Liver (tissue), 8 donors: ENCODE measurements at regions not wholly inside any gene's neighbourhood (a gene's known extent, or its start where the extent isn't known, plus 50 kb on each side); places are given as distances from the start of the nearest gene placed in this dataset.
"Not testable (repeated sequence)": the region's sequence is repeated elsewhere in the genome, so short reads cannot be mapped to it uniquely, and the experiment has no call there.

Experiments used
- DNase-seq: peaks from one replicate; pipeline ENCODE4 v3.0.0-alpha.2; 2017; ENCODE audit warnings: low spot score
- H3K27ac ChIP-seq, 2 donors: one replicate each; pipeline ENCODE4 v1.7.0; 2013; ENCODE audit warnings: inconsistent platforms in 2 of 2, low read length in 2 of 2, control low read depth in 1 of 2, low read depth in 1 of 2, mild to moderate bottlenecking in 1 of 2
- H3K27me3 ChIP-seq, 4 donors: one replicate each; pipeline versions ENCODE4 v1.6.1 to v1.7.0; 2013; ENCODE audit warnings: low read length in 3 of 4, inconsistent platforms in 1 of 4, mild to moderate bottlenecking in 1 of 4, moderate library complexity in 1 of 4; ENCODE audit not compliant: control insufficient read depth in 4 of 4, insufficient read depth in 4 of 4
- H3K36me3 ChIP-seq, 4 donors: one replicate each; pipeline versions ENCODE4 v1.6.1 to v1.7.0; 2013; ENCODE audit warnings: low read length in 3 of 4, mild to moderate bottlenecking in 3 of 4, low read depth in 1 of 4, moderate library complexity in 1 of 4; ENCODE audit not compliant: control insufficient read depth in 4 of 4, insufficient read depth in 3 of 4
- H3K4me1 ChIP-seq, 4 donors: one replicate each; pipeline versions ENCODE4 v1.6.1 to v1.7.0; 2013; ENCODE audit warnings: low read length in 3 of 4, mild to moderate bottlenecking in 3 of 4, moderate library complexity in 1 of 4; ENCODE audit not compliant: control insufficient read depth in 4 of 4, insufficient read depth in 4 of 4
- H3K4me3 ChIP-seq, 3 donors: one replicate each; pipeline versions ENCODE4 v1.6.1 to v1.7.0; 2013; ENCODE audit warnings: low read length in 3 of 3, control low read depth in 1 of 3, low read depth in 1 of 3, mild to moderate bottlenecking in 1 of 3
- H3K9ac ChIP-seq, 2 donors: one replicate each; pipeline ENCODE4 v1.7.0; 2013; ENCODE audit warnings: low read length in 2 of 2, mild to moderate bottlenecking in 2 of 2, moderate library complexity in 2 of 2, control low read depth in 1 of 2, low read depth in 1 of 2
- H3K9me3 ChIP-seq, 4 donors: one replicate each; pipeline versions ENCODE4 v1.6.1 to v1.7.0; 2013; ENCODE audit warnings: low read length in 3 of 4; ENCODE audit not compliant: control insufficient read depth in 4 of 4
- ATF3 ChIP-seq: IDR thresholded peaks from 2 replicates; pipeline ENCODE4 v1.6.1; 2016; ENCODE audit warnings: antibody characterized with exemption
- EGR1 ChIP-seq, 2 donors: IDR thresholded peaks; 2 replicates each; pipeline ENCODE4 v1.6.1; 2016 to 2018; ENCODE audit warnings: antibody characterized with exemption in 2 of 2, low read depth in 2 of 2
- HNF4G ChIP-seq: IDR thresholded peaks from 2 replicates; pipeline ENCODE4 v1.6.1; 2016; ENCODE audit warnings: antibody characterized with exemption
- NR2F2 ChIP-seq: IDR thresholded peaks from 2 replicates; pipeline ENCODE4 v1.6.1; 2016; ENCODE audit warnings: antibody characterized with exemption
- RAD21 ChIP-seq, 2 donors: IDR thresholded peaks; 2 replicates each; pipeline ENCODE4 v1.6.1; 2016; ENCODE audit warnings: antibody characterized with exemption in 2 of 2, mild to moderate bottlenecking in 2 of 2
- RXRA ChIP-seq, 2 donors: IDR thresholded peaks; 2 replicates each; pipeline ENCODE4 v1.6.1; 2017 to 2018; ENCODE audit warnings: antibody characterized with exemption in 2 of 2, mild to moderate bottlenecking in 1 of 2
- TAF1 ChIP-seq: conservative IDR thresholded peaks from 2 replicates; pipeline ENCODE4 v1.6.1; 2016; ENCODE audit warnings: antibody characterized with exemption, mild to moderate bottlenecking
- YY1 ChIP-seq: IDR thresholded peaks from 2 replicates; pipeline ENCODE4 v1.6.1; 2016; ENCODE audit warnings: antibody characterized with exemption, mild to moderate bottlenecking
- WGBS: extraction: QIAGEN DNeasy Blood & Tissue Kit; methylation state at CpG from one replicate; pipeline ENCODE4 v1.1.7; 2013; 5-methylcytosine and 5-hydroxymethylcytosine counted together
- TF ChIP-seq, protein P1 (sequence below): IDR thresholded peaks from 2 replicates; pipeline ENCODE4 v1.6.1; 2016; ENCODE audit warnings: antibody characterized with exemption
- TF ChIP-seq, protein P2 (sequence below): IDR thresholded peaks from 2 replicates; pipeline ENCODE4 v1.6.1; 2016; ENCODE audit warnings: antibody characterized with exemption, mild to moderate bottlenecking
- TF ChIP-seq, protein P3 (sequence below): fragments of 150-350 bp; IDR thresholded peaks from 2 replicates; pipeline ENCODE4 v1.5.1; 2017; ENCODE audit warnings: improper control_type of control experiment, low read depth, low read length; ENCODE audit not compliant: missing input control
- donor health status: healthy.
- donor health status: healthy.
- donor health status: healthy.
- donor health status: healthy.
- donor health status: healthy.

DNA sequence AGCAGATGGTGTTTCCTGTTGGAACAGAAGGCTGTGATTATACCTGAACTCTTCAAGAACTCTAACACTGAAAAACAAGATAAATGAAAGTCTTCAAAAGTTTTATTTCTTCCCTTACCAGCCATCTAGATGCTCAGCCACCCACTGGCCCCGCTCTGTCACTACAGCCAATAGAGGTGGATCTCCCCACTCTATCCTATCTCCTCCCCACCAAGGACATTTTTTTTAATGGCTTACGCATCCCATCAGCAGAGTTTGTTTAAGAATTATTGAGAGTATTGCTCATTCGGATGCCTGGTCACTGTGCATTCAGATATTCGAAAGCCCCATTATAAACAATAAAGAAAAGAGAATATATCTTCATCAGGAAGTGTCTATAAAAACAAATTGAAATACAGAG is 159.4 kb downstream of the RASEF start:
- H3K9ac ChIP-seq: no peak overlapping the region
- H3K27me3 ChIP-seq: no peaks in the 10 kb centered on the region
- 86% methylated on average over 4 of the region's 4 CpGs for WGBS
- no peak for DNase-seq
- no peaks in the 10 kb centered on the region for H3K36me3 ChIP-seq
- no peak overlapping the region for H3K27ac ChIP-seq
- H3K4me1 ChIP-seq: no peaks in the 10 kb centered on the region
- no peak overlapping the region for H3K4me3 ChIP-seq
- TF ChIP-seq RAD21 (IDR thresholded peaks at IDR 0.05) (no peak), TAF1 (no peak), EGR1 (IDR thresholded peaks at IDR 0.05; ENCODE audit: low read depth in 2 of 2) (no peak), HNF4G (no peak), YY1 (no peak), ATF3 (no peak)
- TF ChIP-seq, protein P1, sequence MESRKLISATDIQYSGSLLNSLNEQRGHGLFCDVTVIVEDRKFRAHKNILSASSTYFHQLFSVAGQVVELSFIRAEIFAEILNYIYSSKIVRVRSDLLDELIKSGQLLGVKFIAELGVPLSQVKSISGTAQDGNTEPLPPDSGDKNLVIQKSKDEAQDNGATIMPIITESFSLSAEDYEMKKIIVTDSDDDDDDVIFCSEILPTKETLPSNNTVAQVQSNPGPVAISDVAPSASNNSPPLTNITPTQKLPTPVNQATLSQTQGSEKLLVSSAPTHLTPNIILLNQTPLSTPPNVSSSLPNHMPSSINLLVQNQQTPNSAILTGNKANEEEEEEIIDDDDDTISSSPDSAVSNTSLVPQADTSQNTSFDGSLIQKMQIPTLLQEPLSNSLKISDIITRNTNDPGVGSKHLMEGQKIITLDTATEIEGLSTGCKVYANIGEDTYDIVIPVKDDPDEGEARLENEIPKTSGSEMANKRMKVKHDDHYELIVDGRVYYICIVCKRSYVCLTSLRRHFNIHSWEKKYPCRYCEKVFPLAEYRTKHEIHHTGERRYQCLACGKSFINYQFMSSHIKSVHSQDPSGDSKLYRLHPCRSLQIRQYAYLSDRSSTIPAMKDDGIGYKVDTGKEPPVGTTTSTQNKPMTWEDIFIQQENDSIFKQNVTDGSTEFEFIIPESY: no peak
- no peaks in the 10 kb centered on the region for H3K9me3 ChIP-seq

DNA sequence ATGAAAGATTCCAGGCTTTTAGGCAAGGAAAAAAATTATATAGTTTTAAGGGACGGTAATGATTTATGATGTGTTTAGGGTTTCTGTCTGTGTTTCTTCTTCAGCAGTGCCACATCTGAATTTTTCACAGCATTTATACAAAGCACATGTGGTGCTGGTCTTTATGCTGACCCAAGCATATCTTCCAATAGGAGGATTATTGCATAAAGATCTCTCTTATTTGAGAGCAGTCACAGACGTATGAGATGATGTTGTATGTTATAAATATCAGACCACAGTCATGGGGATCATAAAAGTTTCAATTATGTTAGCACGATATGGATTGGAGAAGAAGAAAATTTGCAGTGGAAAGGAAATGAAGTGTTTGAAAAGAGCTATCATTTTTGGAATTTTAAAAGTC is 150.9 kb downstream of the RASEF start:
- TF ChIP-seq HNF4G: no peak
- no peak for TF ChIP-seq RXRA (IDR thresholded peaks at IDR 0.05)
- no peaks in the 10 kb centered on the region for H3K4me1 ChIP-seq
- no peak overlapping the region for H3K9ac ChIP-seq
- no peaks in the 10 kb centered on the region for H3K27me3 ChIP-seq
- no peak overlapping the region for H3K4me3 ChIP-seq
- DNase-seq: no peak
- peaks cover 0 to 6% (median 2%) of the 10 kb centered on the region in 4 donors for H3K9me3 ChIP-seq
- H3K36me3 ChIP-seq: no peaks in the 10 kb centered on the region
- WGBS: 67% methylated on average over 3 of the region's 3 CpGs
- no peak overlapping the region for H3K27ac ChIP-seq

DNA sequence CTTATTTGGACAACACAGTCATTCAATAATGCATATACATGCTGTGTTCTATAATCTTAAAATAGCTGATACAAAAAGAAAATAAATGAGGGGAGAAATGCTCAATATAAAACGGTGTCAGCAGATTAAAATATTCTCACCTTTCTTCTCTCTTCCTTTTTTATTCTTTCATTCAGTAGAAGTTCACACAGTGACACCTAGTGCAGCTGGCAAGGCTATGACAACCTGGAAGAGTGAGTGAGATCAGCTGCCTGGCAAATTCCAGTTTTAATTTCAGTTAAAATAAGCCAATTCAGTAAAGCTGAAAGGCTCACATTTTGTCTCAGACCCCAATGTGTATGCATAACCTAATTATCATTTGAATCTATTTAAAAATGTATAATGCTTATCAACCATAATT is 150.3 kb downstream of the RASEF start:
- DNase-seq: no peak
- no peak overlapping the region for H3K4me3 ChIP-seq
- no peak overlapping the region for H3K9ac ChIP-seq
- no peaks in the 10 kb centered on the region for H3K27me3 ChIP-seq
- TF ChIP-seq NR2F2: no peak
- TF ChIP-seq, protein P2, sequence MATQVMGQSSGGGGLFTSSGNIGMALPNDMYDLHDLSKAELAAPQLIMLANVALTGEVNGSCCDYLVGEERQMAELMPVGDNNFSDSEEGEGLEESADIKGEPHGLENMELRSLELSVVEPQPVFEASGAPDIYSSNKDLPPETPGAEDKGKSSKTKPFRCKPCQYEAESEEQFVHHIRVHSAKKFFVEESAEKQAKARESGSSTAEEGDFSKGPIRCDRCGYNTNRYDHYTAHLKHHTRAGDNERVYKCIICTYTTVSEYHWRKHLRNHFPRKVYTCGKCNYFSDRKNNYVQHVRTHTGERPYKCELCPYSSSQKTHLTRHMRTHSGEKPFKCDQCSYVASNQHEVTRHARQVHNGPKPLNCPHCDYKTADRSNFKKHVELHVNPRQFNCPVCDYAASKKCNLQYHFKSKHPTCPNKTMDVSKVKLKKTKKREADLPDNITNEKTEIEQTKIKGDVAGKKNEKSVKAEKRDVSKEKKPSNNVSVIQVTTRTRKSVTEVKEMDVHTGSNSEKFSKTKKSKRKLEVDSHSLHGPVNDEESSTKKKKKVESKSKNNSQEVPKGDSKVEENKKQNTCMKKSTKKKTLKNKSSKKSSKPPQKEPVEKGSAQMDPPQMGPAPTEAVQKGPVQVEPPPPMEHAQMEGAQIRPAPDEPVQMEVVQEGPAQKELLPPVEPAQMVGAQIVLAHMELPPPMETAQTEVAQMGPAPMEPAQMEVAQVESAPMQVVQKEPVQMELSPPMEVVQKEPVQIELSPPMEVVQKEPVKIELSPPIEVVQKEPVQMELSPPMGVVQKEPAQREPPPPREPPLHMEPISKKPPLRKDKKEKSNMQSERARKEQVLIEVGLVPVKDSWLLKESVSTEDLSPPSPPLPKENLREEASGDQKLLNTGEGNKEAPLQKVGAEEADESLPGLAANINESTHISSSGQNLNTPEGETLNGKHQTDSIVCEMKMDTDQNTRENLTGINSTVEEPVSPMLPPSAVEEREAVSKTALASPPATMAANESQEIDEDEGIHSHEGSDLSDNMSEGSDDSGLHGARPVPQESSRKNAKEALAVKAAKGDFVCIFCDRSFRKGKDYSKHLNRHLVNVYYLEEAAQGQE: no peak
- TF ChIP-seq HNF4G: no peak
- no peak for TF ChIP-seq RXRA (IDR thresholded peaks at IDR 0.05)
- TF ChIP-seq, protein P3, sequence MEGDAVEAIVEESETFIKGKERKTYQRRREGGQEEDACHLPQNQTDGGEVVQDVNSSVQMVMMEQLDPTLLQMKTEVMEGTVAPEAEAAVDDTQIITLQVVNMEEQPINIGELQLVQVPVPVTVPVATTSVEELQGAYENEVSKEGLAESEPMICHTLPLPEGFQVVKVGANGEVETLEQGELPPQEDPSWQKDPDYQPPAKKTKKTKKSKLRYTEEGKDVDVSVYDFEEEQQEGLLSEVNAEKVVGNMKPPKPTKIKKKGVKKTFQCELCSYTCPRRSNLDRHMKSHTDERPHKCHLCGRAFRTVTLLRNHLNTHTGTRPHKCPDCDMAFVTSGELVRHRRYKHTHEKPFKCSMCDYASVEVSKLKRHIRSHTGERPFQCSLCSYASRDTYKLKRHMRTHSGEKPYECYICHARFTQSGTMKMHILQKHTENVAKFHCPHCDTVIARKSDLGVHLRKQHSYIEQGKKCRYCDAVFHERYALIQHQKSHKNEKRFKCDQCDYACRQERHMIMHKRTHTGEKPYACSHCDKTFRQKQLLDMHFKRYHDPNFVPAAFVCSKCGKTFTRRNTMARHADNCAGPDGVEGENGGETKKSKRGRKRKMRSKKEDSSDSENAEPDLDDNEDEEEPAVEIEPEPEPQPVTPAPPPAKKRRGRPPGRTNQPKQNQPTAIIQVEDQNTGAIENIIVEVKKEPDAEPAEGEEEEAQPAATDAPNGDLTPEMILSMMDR: no peak
- H3K27ac ChIP-seq: no peak overlapping the region
- H3K4me1 ChIP-seq: no peaks in the 10 kb centered on the region
- H3K36me3 ChIP-seq: no peaks in the 10 kb centered on the region
- H3K9me3 ChIP-seq: peaks cover 0 to 6% (median 2%) of the 10 kb centered on the region in 4 donors
- WGBS: 6% methylated on average over 1 of the region's 1 CpG

DNA sequence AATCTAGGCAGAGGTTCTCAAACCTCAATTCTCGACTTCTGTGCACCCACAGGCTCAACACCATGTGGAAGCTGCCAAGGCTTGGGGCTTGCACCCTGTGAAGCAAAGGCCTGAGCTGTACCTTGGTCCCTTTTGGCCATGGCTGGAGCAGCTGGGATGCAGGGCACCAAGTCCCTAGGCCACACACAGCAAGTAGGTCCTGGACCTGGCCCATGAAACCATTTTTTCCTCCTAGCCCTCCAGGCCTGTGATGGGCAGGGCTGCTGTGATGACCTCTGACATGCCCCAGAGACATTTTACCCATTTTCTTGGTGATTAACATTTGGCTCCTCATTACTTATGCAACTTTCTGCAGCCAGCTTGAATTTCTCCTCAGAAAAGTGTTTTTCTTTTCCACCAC is 146.7 kb downstream of the RASEF start:
- DNase-seq, H3K4me3 ChIP-seq, H3K27me3 ChIP-seq, H3K9me3 ChIP-seq, H3K36me3 ChIP-seq, H3K9ac ChIP-seq, H3K4me1 ChIP-seq, H3K27ac ChIP-seq: not testable (repeated sequence)
- WGBS: 71% methylated on average over 1 of the region's 1 CpG
